ENCODE measurements at regions not wholly inside any gene's neighbourhood (a gene's known extent, or its start where the extent isn't known, plus 50 kb on each side); places are given as distances from the start of the nearest gene placed in this dataset.
A peak's percentile ranks its signal among the peaks of the same experiment; 100 is the strongest.
"Not testable (repeated sequence)": the region's sequence is repeated elsewhere in the genome, so short reads cannot be mapped to it uniquely, and the experiment has no call there.

DNA sequence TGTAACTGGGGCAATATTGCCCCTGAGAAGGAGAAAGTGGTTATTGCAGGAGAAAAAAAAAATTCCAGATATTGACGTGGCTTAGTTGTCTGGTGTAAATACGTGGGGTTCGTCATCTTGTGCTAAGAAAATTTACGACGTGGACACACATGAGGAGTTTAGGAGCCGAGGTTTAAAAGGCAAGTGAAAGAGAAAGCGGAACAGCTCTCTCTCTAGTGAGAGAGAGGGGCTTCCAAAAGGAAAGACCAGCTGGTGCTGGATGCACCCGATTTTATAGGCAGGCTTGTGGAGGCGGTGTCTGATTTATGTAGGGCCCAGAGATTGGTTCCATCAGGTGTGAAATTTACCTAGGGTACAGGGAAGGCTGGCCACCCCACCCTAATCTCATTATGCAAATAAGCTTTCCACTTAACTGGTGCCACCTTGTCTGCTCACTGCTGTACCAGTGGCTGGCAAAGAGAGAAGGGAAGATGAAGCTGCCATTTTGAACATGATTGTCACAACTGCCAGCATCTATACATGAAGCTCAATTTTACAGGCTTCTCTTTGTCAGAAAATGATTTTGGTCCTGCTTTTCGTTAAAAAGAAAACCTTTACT lies 845.1 kb downstream of the DACH1 start:
- FAIRE-seq, result no peak
- no peak for DNase-seq (ENCODE audit: low spot score in 2 of 2)

DNA sequence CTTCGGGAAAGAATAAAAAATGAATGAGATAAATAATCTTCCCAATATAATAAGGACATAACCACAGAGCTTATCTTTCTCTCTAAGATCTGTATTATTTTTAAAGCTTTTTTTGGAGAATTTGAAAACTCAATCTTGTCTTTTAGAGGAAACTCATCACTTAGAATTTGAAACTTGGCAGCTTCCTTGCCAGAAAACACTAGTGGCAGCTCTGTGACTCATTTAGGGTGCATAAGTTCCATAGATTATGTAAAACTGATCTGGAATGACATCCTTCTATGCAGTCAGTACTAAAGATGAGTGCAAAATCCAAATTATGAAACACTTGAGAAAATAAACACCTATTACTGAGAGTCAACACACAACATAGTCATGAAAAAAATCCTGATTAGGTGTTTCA lies 848.0 kb downstream of the DACH1 start:
- FAIRE-seq, result no peak
- no peak for DNase-seq (ENCODE audit: low spot score in 2 of 2)

DNA sequence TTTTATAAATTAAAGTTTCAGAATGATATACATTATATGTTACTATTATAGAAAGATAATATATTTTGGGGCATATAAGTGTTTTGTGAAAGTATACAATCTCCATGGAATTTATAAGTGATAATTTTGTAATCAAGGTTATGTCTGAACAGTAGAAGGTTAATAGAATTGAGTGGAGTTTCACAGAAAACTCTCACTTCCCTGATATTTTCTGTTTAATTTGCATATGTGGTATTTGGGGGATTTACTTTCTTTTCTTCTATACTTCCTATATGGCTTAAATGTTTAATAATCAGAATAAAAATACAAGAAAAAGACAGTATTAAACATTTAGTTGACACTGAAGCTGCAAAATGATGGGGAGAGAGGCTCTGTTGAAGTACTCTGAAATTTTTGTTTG lies 848.5 kb downstream of the DACH1 start:
- no peak for FAIRE-seq

DNA sequence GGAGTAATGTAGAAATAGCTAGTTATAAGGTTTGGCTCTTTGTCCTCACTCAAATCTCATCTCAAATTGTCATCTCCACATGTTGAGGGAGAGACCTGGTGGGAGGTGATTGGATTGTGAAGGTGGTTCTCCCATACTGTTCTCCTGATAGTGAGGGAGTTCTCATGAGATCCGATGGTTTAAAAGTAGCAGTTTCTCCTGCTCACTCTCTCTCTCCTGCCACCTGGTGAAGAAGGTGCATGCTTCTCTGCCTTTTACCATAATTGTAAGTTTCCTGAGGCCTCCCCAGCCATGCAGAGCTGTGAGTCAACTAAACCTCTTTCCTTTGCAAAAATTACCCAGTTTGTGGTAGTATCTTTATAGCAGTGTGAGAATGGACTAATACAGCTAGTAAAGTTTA lies 849.4 kb downstream of the DACH1 start:
- FAIRE-seq (no peak), DNase-seq (ENCODE audit: low spot score in 2 of 2) (no peak)

More for the DNA sequence above, 848.5 kb downstream of the DACH1 start:
- no peak for DNase-seq (ENCODE audit: low spot score in 2 of 2)

DNA sequence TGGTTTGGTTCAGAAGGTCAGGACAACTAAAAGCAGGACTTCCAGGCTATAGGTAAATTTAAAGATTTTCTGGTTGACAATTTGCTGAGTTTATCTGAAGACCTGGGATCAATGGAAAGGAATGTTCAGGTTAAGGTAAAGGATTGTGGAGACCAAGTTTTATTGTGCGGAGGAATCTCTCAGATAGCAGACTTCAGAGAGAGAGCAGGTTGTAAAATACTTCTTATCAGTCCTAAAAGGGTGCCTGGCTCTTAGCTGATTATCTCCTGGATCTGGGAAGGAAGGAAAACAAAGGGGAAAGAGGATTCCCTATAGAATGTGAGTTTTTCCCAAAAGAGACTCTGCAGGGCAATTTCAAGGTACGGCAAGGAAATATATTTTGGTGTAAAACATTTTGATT lies 851.5 kb downstream of the DACH1 start:
- DNase-seq (ENCODE audit: low spot score in 2 of 2) (no peak), FAIRE-seq (no peak)

DNA sequence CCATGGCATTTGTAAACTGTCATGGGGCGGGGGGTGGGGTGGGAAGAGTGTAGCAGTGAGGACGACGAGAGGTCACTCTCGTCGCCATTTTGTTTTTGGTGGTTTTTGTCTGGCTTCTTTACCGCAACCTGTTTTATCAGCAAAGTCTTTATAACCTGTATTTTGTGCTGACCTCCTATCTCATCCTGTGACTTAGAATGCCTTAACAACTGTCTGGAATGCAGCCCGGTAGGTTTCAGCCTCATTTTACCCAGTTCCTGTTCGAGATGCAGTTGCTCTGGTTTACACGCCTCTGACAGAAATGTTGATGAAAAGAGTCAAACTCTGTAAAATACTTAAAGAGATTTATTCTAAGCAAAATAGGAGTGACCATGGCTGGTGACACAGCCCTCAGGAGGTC lies 852.0 kb downstream of the DACH1 start:
- no peak for FAIRE-seq
- DNase-seq (ENCODE audit: low spot score in 2 of 2), result no peak

DNA sequence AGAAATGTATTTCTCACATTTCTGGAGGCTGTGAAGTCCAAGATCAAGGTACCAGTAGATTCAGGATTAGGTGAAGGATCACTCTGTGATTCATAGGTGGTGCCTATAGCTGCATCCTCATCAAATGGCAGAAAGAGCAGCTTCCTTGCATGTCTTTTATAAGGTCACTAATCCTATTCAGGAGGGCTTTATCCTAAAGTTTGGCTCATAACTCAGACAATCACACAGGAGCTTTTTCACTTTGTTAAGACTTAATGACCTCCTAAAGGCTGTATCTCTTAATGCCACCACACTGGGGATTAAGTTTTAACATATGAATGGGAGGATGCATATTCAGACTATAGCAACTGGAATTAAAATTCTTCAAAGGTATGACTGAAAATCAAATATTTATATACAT lies 861.1 kb downstream of the DACH1 start:
- DNase-seq (ENCODE audit: low spot score in 2 of 2), result no peak
- FAIRE-seq, result no peak

DNA sequence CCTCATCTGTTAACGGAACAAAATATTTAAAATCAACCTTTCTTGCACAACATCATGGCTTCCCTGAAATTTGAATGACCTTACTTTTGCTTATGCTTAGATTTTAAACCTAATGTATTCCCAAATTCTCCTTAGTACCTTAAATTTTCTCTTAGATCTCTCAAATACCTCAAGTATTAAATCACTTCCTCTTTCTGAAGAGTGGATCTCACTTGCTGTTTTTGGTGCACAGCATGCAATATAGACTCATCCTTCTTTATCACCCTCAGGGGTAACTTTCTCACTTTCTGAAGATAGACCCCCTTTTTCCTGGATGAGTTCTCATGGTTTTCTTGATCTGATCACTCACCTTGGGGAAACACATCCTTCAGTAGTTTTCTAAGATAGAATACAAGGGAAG lies 871.7 kb downstream of the DACH1 start:
- no peak for DNase-seq (ENCODE audit: low spot score in 2 of 2)
- FAIRE-seq, result no peak

DNA sequence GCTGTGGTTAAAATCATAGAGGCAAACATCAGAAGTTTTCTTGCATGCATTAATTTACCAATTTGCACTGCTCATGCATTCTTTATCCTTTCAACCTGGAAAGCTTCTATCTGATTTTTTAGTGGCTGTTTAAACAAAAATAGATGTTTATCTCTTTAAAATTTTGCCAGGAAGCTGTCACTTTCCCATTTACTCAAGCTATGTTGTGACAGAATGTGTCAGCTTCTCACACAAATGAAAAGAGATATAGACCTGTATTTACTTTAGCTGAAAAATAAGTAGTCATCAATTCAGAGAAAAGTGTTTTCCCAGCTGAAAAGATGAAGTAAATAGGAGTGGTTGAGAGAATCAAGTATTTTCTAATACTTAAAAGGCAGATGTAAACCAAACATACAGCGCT lies 872.8 kb downstream of the DACH1 start:
- no peak for FAIRE-seq
- no peak for DNase-seq (ENCODE audit: low spot score in 2 of 2)

DNA sequence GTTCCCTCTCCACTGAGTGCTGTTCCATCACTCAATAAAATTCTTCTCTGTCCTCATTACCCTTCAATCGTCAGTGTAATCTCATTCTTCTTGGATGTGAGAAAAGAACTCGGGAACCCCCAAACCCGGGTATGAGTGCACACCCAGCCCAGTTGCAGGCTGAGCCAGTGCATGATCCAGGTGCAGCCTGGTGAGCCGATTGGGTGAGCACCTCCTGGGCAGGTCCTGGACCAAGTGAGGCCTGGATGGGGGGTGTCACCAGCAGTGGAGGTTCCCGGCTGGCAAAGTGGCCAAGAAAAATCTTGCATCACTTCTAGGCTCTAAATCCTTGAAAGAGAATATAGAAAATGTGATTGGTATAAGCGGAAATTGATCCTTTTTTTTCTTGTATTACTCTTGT lies 878.8 kb upstream of the KLHL1 start:
- no peak for FAIRE-seq
- no peak for DNase-seq (ENCODE audit: low spot score in 2 of 2)

DNA sequence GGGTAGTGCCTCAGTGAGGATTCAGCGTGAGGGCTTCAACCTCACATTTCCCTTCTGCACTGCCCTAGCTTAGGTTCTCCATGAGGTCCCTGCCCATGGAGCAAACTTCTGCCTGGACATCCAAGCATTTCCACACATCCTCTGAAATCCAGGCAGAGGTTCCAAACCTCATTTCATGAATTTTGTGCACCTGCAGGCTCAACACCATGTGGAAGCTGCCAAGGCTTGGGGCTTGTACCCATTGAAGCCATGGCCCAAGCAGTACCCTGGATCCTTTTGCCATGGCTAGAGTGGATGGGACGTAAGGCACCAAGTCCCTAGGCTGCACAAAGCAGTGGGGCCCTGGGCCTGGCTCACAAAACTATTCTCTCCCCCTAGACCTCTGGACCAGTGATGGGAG lies 877.1 kb upstream of the KLHL1 start:
- FAIRE-seq (no peak), DNase-seq (ENCODE audit: low spot score in 2 of 2) (no peak)

DNA sequence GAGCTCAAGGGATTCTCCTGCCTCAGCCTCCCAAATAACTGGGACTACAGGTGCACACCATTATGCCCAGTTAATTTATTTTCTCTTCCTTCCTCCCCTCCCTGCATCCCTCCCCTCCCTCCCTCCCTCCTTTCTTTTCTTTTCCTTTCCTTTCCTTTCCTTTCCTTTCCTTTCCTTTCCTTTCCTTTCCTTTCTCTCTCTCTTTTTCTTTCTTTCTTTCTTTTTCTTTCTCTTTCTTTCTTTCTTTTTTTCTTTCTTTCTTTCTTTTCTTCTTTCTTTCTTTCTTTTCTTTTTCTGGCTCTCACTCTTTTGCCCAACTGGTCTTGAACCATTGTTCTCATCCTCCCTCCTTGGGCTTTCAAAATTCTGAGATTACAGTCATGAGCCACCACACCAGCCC lies 873.0 kb upstream of the KLHL1 start:
- DNase-seq (ENCODE audit: low spot score in 2 of 2); FAIRE-seq: not testable (repeated sequence)

DNA sequence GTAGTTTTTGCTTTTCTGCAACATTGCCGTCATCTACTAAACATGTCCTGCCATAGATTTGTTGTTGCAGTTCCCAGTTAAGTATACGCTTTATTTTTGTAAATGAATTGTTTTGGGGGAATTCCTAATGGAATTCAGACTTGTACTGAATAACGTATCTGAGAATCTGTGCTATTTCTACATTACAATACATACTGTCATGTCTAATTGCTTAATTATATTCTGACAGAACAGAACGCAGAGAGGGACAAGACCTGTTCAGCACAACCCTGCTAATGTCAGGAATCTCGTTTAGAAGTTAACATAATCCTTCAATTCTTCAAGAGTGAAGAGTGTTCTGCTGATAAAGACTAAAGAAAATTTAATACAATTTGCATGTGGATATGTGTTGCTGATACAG lies 861.1 kb upstream of the KLHL1 start:
- FAIRE-seq, result no peak

DNA sequence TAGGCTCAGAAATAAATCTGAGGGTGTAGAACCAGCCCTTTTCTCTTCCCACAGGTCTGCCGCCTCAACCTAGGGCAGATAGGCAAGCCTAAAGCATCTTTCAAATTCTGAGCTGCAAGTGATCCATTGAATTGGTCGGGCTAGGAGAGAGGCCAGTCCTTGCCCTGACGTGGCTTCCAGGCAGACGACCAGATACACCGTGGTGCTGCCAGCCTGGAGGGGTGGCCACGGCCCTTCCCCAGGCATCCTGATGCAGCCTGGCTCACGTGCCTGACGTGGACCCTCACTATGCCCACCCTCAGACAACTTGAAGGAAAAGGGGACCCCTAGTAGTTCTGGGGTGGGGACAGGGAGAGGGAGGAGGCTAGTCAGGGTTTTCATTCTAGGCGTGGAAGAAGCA lies 859.3 kb upstream of the KLHL1 start:
- no peak for DNase-seq (ENCODE audit: low spot score in 2 of 2)
- FAIRE-seq, result no peak

More for the DNA sequence above, 861.1 kb upstream of the KLHL1 start:
- no peak for DNase-seq (ENCODE audit: low spot score in 2 of 2)

DNA sequence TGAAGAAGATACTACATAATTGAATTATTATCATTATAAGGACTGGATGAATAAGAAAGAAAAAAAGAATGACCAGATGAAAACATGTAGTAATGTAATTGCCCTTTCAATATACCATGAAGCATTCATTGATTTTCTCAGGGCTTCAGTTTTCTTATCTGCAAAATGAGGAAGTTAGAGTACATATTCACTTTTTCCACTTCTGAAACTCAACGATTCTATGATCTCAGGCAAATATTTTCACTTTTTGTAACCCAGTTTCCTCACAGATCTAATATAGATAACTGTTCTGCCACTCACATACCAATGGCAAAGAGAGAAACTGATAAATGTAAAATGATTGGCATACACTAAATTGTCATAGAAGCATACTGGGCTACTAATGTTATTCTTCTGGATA lies 856.6 kb upstream of the KLHL1 start:
- no peak for DNase-seq (ENCODE audit: low spot score in 2 of 2)
- FAIRE-seq, result no peak

DNA sequence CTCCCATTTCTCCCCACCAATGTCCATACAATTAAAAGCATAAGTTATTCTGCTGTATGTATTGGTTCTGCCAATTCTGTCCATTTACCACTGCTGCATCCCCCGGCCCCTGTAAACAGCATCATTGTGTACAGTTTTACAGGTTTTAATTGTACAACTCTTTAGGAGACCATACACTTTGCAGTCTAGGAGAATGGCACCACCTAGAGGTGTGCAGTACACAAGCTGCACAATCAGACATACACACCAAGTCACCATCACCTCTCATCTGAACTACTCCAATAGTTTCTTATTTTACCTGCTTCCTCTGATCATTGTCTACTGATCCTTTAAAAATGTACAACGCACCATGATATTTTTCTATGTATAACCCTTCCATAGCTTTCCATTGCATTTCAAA lies 855.9 kb upstream of the KLHL1 start:
- DNase-seq (ENCODE audit: low spot score in 2 of 2) (no peak), FAIRE-seq (no peak)

DNA sequence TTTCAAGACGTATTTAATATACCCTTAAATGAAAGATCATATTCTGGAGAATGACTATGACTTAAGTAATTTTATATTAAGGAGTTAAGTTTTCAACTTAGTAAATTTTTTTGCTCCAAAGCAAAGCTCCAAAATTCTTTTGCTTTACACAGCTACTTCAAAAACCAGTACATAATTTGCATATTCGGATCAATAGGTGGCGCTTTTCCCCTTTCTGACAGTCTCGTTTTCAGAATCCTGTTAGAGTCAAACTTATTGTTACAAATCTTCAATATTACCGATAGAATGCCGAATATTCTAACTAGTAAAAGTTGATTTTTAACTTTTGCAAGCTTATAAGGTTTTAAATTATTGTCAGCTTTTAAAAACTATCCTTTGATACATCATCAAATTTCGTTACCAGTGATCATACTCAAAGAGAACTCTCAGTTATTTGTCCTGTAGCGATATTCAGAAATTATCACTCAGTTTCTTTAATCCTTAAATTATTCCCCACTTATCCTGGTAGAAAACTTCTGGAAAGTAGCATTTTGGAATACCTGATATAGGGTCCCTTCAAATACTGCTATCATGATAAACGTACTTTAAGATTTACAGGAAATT lies 852.7 kb upstream of the KLHL1 start:
- peak; percentile 63 for FAIRE-seq
- peak in 1 of 2 donors; percentile 3 for DNase-seq (ENCODE audit: low spot score in 2 of 2)

DNA sequence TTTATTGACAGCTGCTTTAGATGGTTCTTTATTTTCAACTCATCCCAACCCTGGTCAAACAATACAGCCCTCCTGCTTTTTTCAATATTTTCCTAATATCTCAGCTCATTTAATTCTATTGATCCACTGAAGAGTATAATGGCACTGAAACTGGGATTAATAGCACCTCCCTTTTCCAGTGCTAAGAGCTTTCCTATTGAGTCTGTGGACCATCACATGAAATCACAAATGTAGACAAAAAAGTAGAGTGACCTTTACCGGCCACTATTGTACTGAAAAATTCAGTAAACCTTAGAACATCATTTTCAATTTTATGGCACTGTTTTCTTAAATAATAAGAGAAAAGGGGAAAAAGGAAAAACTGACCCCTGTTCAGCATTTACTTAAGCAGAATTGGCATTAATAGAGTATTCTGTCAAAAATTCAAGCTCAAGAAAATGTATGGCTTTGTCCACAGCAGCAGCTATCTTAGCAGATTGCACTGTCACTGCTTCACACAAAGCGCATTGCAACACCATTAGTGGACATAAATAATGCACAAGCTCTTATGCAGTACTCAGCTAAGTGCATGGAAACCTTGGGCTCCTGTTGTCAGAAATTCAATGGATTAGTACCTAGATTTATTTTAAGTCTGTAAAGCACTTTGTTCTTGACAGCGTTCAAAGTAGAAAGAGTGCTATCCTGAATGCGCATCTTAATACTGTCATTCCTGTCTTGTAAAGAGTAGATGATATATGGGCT lies 851.0 kb upstream of the KLHL1 start:
- no peak for DNase-seq (ENCODE audit: low spot score in 2 of 2)
- no peak for FAIRE-seq

DNA sequence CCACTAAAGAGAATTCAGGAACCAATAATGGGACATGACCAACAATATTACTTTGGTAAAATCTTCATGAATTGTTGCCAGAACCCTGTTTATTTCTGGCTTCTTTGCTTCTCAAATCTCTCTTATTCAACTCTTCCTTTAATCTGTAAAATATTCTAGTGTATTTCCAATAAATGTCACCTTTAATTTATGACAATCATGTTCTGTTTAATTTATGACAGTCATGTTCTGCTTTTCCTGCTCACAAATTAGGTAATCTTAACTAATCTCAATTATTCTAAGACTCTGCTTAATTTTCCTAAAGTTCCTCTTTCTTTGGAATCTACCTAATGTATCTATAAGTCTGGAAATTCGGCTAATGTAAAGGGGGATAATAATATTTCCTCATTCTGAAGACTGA lies 847.6 kb upstream of the KLHL1 start:
- DNase-seq (ENCODE audit: low spot score in 2 of 2), result no peak
- no peak for FAIRE-seq

DNA sequence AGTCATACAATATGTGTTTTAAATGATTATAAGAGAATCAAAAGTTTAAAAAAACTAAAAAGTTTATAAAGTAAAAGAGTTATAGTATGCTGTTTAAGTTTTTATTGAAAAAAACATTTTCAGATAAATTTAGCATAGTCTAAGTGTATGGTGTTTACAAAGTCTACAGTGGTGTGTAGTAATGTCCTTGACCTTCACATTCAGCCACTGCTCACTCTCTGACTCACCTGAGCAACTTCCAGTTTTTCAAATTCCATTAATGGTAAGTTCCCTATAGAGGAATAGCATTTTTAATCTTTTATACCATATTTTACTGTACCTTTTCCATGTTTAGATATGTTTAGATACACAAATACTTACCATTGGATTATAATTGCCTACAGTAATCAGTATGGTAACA lies 842.4 kb upstream of the KLHL1 start:
- FAIRE-seq, result peak; percentile 13
- DNase-seq (ENCODE audit: low spot score in 2 of 2), result no peak

DNA sequence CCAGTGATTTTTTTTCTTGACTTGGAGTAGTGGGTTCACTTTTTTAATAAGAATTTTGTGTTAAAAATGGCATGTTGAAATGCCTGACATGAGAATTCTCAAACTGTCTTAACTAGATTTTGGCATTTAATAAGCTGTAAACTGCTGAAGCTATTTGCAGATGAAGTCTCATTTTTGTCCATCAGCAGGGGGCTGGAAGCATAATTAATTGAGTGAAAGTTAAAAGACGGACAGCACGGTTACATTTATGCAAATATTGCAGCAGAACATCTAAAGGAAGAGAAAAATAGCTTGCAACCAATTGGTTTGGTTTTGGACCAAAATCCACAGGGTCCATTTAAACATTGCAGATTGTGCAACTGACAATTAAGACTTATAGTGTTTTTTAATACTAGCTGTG lies 837.3 kb upstream of the KLHL1 start:
- FAIRE-seq, result no peak
- no peak for DNase-seq (ENCODE audit: low spot score in 2 of 2)

DNA sequence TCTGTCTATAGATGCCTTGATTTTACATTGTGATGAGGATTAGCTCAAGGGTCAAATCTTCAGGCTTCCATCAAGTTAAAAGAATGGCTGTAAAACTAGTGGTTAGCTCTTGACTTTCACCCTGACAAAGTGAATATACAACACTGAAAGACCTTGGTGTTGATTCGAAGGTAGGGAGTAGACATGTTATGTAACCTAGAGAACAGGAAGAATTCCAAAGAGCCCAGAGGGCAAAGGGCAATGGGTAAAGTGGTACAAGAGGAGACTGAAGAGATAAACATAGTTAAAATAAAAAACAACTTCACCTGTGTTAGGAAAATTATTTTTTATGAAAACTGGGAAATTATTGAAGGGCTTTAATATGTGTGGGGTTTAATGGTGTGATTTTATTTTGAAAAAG lies 833.2 kb upstream of the KLHL1 start:
- FAIRE-seq (no peak), DNase-seq (ENCODE audit: low spot score in 2 of 2) (no peak)

Data from frontal cortex (tissue), 3 donors.